ENCODE measurements at regions not wholly inside any gene's neighbourhood (a gene's known extent, or its start where the extent isn't known, plus 50 kb on each side); places are given as distances from the start of the nearest gene placed in this dataset.

DNA sequence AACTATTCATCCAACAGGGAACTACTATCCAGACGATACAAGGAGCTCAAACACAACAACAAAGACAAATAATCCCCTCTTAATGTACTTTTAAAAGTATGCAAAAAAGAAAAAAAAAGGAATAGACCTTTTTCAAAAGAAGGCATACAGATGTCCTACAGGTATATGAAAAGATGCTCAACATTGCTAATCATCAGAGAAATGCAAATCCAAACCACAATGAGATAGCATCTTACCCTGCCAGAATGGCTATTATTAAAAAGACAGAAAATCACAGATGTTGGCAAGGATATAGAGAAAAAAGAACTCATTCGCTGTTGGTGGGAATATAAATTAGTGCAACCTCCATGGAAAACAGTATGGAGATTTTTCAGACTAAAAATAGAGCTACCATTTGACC, 67.1 kb upstream of the ENPP6 start:
- Histone ChIP-seq H3K9ac (ENCODE audit: low read length in 3 of 3) (no peak overlapping the region), H3K36me3 (ENCODE audit: control insufficient read depth in 2 of 3, insufficient read depth in 3 of 3, low read length in 3 of 3) (no peaks in the 10 kb centered on the region), H3K4me1 (ENCODE audit: control insufficient read depth in 2 of 3, insufficient read depth in 2 of 3, low read depth in 1 of 3, low read length in 3 of 3) (peaks cover 0 to 7% (median 0%) of the 10 kb centered on the region in 3 donors), H3K4me3 (ENCODE audit: low read length in 3 of 3) (no peak overlapping the region), H3K27me3 (ENCODE audit: control insufficient read depth, insufficient read depth, low read length) (no peaks in the 10 kb centered on the region), H3K9me3 (ENCODE audit: control insufficient read depth in 2 of 3, insufficient read depth in 1 of 3, low read length in 3 of 3) (no peaks in the 10 kb centered on the region), H3K27ac (ENCODE audit: low read depth in 2 of 2, low read length in 2 of 2) (no peak overlapping the region)
- intact Hi-C loops (cut with DNase I) = no loop called here
- DNase-seq = no peak
- FAIRE-seq = no peak
- TF ChIP-seq, protein P1, sequence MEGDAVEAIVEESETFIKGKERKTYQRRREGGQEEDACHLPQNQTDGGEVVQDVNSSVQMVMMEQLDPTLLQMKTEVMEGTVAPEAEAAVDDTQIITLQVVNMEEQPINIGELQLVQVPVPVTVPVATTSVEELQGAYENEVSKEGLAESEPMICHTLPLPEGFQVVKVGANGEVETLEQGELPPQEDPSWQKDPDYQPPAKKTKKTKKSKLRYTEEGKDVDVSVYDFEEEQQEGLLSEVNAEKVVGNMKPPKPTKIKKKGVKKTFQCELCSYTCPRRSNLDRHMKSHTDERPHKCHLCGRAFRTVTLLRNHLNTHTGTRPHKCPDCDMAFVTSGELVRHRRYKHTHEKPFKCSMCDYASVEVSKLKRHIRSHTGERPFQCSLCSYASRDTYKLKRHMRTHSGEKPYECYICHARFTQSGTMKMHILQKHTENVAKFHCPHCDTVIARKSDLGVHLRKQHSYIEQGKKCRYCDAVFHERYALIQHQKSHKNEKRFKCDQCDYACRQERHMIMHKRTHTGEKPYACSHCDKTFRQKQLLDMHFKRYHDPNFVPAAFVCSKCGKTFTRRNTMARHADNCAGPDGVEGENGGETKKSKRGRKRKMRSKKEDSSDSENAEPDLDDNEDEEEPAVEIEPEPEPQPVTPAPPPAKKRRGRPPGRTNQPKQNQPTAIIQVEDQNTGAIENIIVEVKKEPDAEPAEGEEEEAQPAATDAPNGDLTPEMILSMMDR (IDR thresholded peaks at IDR 0.05; ENCODE audit: borderline replicate concordance, extremely low read depth, insufficient read depth) = no peak

DNA sequence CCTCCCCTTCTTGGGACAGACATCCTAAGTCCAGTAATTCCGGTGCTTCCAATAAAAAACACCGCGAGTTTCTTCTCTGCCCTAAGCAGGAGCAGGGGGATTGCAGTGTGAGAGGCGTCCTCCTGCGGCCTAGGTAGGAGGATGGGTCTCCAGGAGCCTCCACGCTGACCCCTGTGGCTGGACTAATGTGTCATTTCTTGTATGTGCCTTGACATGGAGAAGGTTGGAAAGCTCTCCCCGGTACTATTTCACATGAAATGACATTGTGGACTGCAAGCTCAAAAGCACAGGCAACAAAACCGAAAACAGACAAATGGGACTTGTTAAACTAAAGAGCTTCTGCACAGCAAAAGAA, 66.6 kb upstream of the ENPP6 start:
- no peak overlapping the region for H3K4me3 ChIP-seq (ENCODE audit: low read length in 3 of 3)
- H3K9ac ChIP-seq (ENCODE audit: low read length in 3 of 3) = no peak overlapping the region

DNA sequence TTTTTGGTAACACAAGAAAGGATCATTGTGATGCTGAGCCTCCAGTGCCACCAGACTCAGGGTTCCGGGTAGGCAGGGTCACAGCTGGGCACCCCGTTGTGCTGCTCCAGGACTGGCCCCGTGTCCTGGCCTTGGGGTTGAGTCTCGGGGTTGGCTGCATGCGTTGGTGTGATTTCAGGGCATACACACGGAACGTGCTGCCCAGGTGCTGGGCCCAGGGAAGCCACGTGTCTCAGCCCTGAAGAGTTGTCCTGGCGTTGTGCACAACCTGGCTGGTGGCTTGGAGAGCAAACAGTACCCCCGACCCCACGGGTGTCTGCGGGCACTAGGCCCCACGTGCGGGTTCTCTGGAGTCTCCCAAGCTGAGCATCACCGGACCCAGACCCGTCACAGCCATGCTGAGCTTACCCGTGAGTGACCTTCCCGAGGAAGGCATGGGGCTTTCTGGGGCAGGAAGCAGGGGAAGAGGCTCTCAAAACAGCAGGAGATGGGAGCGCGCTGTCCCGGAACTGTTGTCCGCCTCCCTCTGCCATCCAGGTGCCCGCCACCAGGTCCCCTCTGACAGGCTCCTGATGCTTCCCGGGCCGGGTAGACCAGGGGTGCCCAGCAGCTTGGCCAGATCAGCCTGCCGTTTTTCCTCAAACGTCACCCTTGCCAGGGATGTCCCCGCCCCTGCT, 66.1 kb upstream of the ENPP6 start:
- peak overlapping the region in 1 of 3 donors; percentile 24 for H3K4me3 ChIP-seq (ENCODE audit: low read length in 3 of 3)
- DNase-seq (no peak), FAIRE-seq (no peak)
- H3K27ac ChIP-seq (ENCODE audit: low read depth in 2 of 2, low read length in 2 of 2) = peak overlapping the region in 1 of 2 donors; percentile 24
- intact Hi-C loops (cut with DNase I) = no loop called here
- H3K9ac ChIP-seq (ENCODE audit: low read length in 3 of 3) = no peak overlapping the region
- H3K27me3 ChIP-seq (ENCODE audit: control insufficient read depth, insufficient read depth, low read length) = no peaks in the 10 kb centered on the region
- no peaks in the 10 kb centered on the region for H3K9me3 ChIP-seq (ENCODE audit: control insufficient read depth in 2 of 3, insufficient read depth in 1 of 3, low read length in 3 of 3)
- peaks cover 0 to 7% (median 0%) of the 10 kb centered on the region in 3 donors for H3K4me1 ChIP-seq (ENCODE audit: control insufficient read depth in 2 of 3, insufficient read depth in 2 of 3, low read depth in 1 of 3, low read length in 3 of 3)
- TF ChIP-seq, protein P1 (IDR thresholded peaks at IDR 0.05; ENCODE audit: borderline replicate concordance, extremely low read depth, insufficient read depth) = no peak
- H3K36me3 ChIP-seq (ENCODE audit: control insufficient read depth in 2 of 3, insufficient read depth in 3 of 3, low read length in 3 of 3) = no peaks in the 10 kb centered on the region

More for the DNA sequence above, 66.6 kb upstream of the ENPP6 start:
- no peak for FAIRE-seq
- H3K9me3 ChIP-seq (ENCODE audit: control insufficient read depth in 2 of 3, insufficient read depth in 1 of 3, low read length in 3 of 3) = no peaks in the 10 kb centered on the region
- no peaks in the 10 kb centered on the region for H3K27me3 ChIP-seq (ENCODE audit: control insufficient read depth, insufficient read depth, low read length)
- TF ChIP-seq, protein P1 (IDR thresholded peaks at IDR 0.05; ENCODE audit: borderline replicate concordance, extremely low read depth, insufficient read depth) = no peak
- H3K36me3 ChIP-seq (ENCODE audit: control insufficient read depth in 2 of 3, insufficient read depth in 3 of 3, low read length in 3 of 3) = no peaks in the 10 kb centered on the region
- H3K4me1 ChIP-seq (ENCODE audit: control insufficient read depth in 2 of 3, insufficient read depth in 2 of 3, low read depth in 1 of 3, low read length in 3 of 3) = peaks cover 0 to 7% (median 0%) of the 10 kb centered on the region in 3 donors
- intact Hi-C loops (cut with DNase I) = no loop called here
- no peak for DNase-seq
- H3K27ac ChIP-seq (ENCODE audit: low read depth in 2 of 2, low read length in 2 of 2) = no peak overlapping the region

Data from kidney (tissue), 13 donors.